Activated CD4-positive, alpha-beta memory T cell treated with anti-CD3 and anti-CD28 coated beads, Interleukin-2, amount 10 ng/mL, durations not matched to agents 7 days and 5 days (primary cell): ENCODE measurements at regions not wholly inside any gene's neighbourhood (a gene's known extent, or its start where the extent isn't known, plus 50 kb on each side); places are given as distances from the start of the nearest gene placed in this dataset.
"Not testable (repeated sequence)": the region's sequence is repeated elsewhere in the genome, so short reads cannot be mapped to it uniquely, and the experiment has no call there.

Experiments used
- CTCF ChIA-PET: fragments of 350-600 bp; sonication (Branson Sonifier 250); formaldehyde crosslinking; loops from one replicate; lab custom pipeline; 2021; ENCODE audit warnings: antibody characterized with exemption, inconsistent platforms; lab: Charles Lee
- POLR2A ChIA-PET: fragments of 350-600 bp; sonication (Branson Sonifier 250); formaldehyde crosslinking; loops from one replicate; lab custom pipeline; 2021; ENCODE audit warnings: antibody characterized with exemption; lab: Charles Lee
- DNase-seq: peaks from one replicate; pipeline ENCODE4 v3.0.0-alpha.2; 2020
- H3K27ac Mint-ChIP-seq: one replicate; pipeline ENCODE4 v1.8.0; 2021; ENCODE audit warnings: mild to moderate bottlenecking, mixed read lengths
- H3K27me3 Mint-ChIP-seq: one replicate; pipeline ENCODE4 v1.8.0; 2021; ENCODE audit warnings: mixed read lengths
- H3K36me3 Mint-ChIP-seq: one replicate; pipeline ENCODE4 v1.8.0; 2021; ENCODE audit warnings: low read depth, mixed read lengths
- H3K4me1 Mint-ChIP-seq: one replicate; pipeline ENCODE4 v1.8.0; 2021; ENCODE audit warnings: mixed read lengths
- H3K4me3 Mint-ChIP-seq: one replicate; pipeline ENCODE4 v1.8.0; 2021; ENCODE audit warnings: mild to moderate bottlenecking, mixed read lengths
- H3K9me3 Mint-ChIP-seq: one replicate; pipeline ENCODE4 v1.8.0; 2021; ENCODE audit warnings: mixed read lengths

- H3K4me3 Mint-ChIP-seq, H3K36me3 Mint-ChIP-seq, DNase-seq, H3K4me1 Mint-ChIP-seq, H3K27me3 Mint-ChIP-seq, H3K27ac Mint-ChIP-seq, CTCF ChIA-PET, H3K9me3 Mint-ChIP-seq, POLR2A ChIA-PET: not testable (repeated sequence)
Observed at GRCh38 chr9:42239445-42240260, 56.2 kb downstream of the SPATA31A6 start.

GRCh38 chr9:42240261-42240579 lies 56.8 kb downstream of the SPATA31A6 start:
- H3K27me3 Mint-ChIP-seq, H3K36me3 Mint-ChIP-seq, POLR2A ChIA-PET, H3K4me1 Mint-ChIP-seq, CTCF ChIA-PET, H3K9me3 Mint-ChIP-seq, H3K27ac Mint-ChIP-seq, DNase-seq, H3K4me3 Mint-ChIP-seq: not testable (repeated sequence)

GRCh38 chr9:42243211-42243610 lies 59.8 kb downstream of the SPATA31A6 start:
- H3K27ac Mint-ChIP-seq, POLR2A ChIA-PET, H3K27me3 Mint-ChIP-seq: not testable (repeated sequence)

GRCh38 chr9:42243822-42244221 lies 60.4 kb downstream of the SPATA31A6 start:
- H3K27ac Mint-ChIP-seq, H3K4me3 Mint-ChIP-seq, H3K36me3 Mint-ChIP-seq, POLR2A ChIA-PET, H3K9me3 Mint-ChIP-seq, H3K27me3 Mint-ChIP-seq, CTCF ChIA-PET, DNase-seq, H3K4me1 Mint-ChIP-seq: not testable (repeated sequence)

More at GRCh38 chr9:42243211-42243610, 59.8 kb downstream of the SPATA31A6 start:
- DNase-seq, H3K36me3 Mint-ChIP-seq, H3K4me1 Mint-ChIP-seq, H3K9me3 Mint-ChIP-seq, CTCF ChIA-PET, H3K4me3 Mint-ChIP-seq: not testable (repeated sequence)

GRCh38 chr9:42268729-42269128 lies 85.3 kb downstream of the SPATA31A6 start:
- H3K4me3 Mint-ChIP-seq, H3K36me3 Mint-ChIP-seq, H3K27me3 Mint-ChIP-seq, H3K27ac Mint-ChIP-seq, H3K4me1 Mint-ChIP-seq, POLR2A ChIA-PET, CTCF ChIA-PET, DNase-seq: not testable (repeated sequence)
- peaks cover 10% of the 10 kb centered on the region for H3K9me3 Mint-ChIP-seq

- H3K4me1 Mint-ChIP-seq, H3K9me3 Mint-ChIP-seq, H3K27ac Mint-ChIP-seq, H3K27me3 Mint-ChIP-seq, H3K4me3 Mint-ChIP-seq, CTCF ChIA-PET, H3K36me3 Mint-ChIP-seq, POLR2A ChIA-PET, DNase-seq: not testable (repeated sequence)
Observed at GRCh38 chr9:42269171-42269570, 85.7 kb downstream of the SPATA31A6 start.

- H3K9me3 Mint-ChIP-seq, H3K4me3 Mint-ChIP-seq, POLR2A ChIA-PET, DNase-seq, H3K27ac Mint-ChIP-seq, CTCF ChIA-PET, H3K27me3 Mint-ChIP-seq, H3K36me3 Mint-ChIP-seq, H3K4me1 Mint-ChIP-seq: not testable (repeated sequence)
Observed at GRCh38 chr9:42273191-42273590, 89.7 kb downstream of the SPATA31A6 start.

- no peaks in the 10 kb centered on the region for H3K36me3 Mint-ChIP-seq
- no peak overlapping the region for H3K4me3 Mint-ChIP-seq
- no peak for DNase-seq
- H3K4me1 Mint-ChIP-seq = no peaks in the 10 kb centered on the region
- H3K27me3 Mint-ChIP-seq = no peaks in the 10 kb centered on the region
- no peak overlapping the region for H3K27ac Mint-ChIP-seq
- ChIA-PET POLR2A (no interaction called here), CTCF (no interaction called here)
- peaks cover 2% of the 10 kb centered on the region for H3K9me3 Mint-ChIP-seq
Observed at GRCh38 chr9:42275141-42275540, 91.7 kb downstream of the SPATA31A6 start.

GRCh38 chr9:42282531-42283178 lies 99.2 kb downstream of the SPATA31A6 start:
- H3K4me1 Mint-ChIP-seq, H3K4me3 Mint-ChIP-seq, H3K9me3 Mint-ChIP-seq, H3K36me3 Mint-ChIP-seq, POLR2A ChIA-PET, H3K27me3 Mint-ChIP-seq, CTCF ChIA-PET, DNase-seq, H3K27ac Mint-ChIP-seq: not testable (repeated sequence)

GRCh38 chr9:42283179-42283543 lies 99.7 kb downstream of the SPATA31A6 start:
- not testable (repeated sequence) for H3K27ac Mint-ChIP-seq

GRCh38 chr9:42286145-42286845 lies 102.8 kb downstream of the SPATA31A6 start:
- H3K27me3 Mint-ChIP-seq, H3K27ac Mint-ChIP-seq, CTCF ChIA-PET, H3K4me1 Mint-ChIP-seq, H3K4me3 Mint-ChIP-seq, H3K36me3 Mint-ChIP-seq, H3K9me3 Mint-ChIP-seq, DNase-seq, POLR2A ChIA-PET: not testable (repeated sequence)

More at GRCh38 chr9:42283179-42283543, 99.7 kb downstream of the SPATA31A6 start:
- H3K4me1 Mint-ChIP-seq, H3K9me3 Mint-ChIP-seq, POLR2A ChIA-PET, H3K4me3 Mint-ChIP-seq, DNase-seq, H3K27me3 Mint-ChIP-seq, H3K36me3 Mint-ChIP-seq, CTCF ChIA-PET: not testable (repeated sequence)

GRCh38 chr9:42288002-42288864 lies 104.8 kb downstream of the SPATA31A6 start:
- H3K4me1 Mint-ChIP-seq, DNase-seq, H3K36me3 Mint-ChIP-seq, CTCF ChIA-PET, H3K27ac Mint-ChIP-seq, H3K27me3 Mint-ChIP-seq, H3K9me3 Mint-ChIP-seq, H3K4me3 Mint-ChIP-seq, POLR2A ChIA-PET: not testable (repeated sequence)

GRCh38 chr9:42288865-42289229 lies 105.4 kb downstream of the SPATA31A6 start:
- POLR2A ChIA-PET, H3K27me3 Mint-ChIP-seq, H3K4me1 Mint-ChIP-seq, CTCF ChIA-PET, DNase-seq, H3K27ac Mint-ChIP-seq, H3K9me3 Mint-ChIP-seq, H3K36me3 Mint-ChIP-seq, H3K4me3 Mint-ChIP-seq: not testable (repeated sequence)
